Pons (tissue), 1 donor: ENCODE measurements at regions not wholly inside any gene's neighbourhood (a gene's known extent, or its start where the extent isn't known, plus 50 kb on each side); places are given as distances from the start of the nearest gene placed in this dataset.

Experiments used
- DNase-seq: peaks from one replicate; pipeline ENCODE4 v3.0.0-alpha.2; 2016; ENCODE audit warnings: low spot score

GRCh38 chr1:90494748-90495282 lies 222.3 kb downstream of the BARHL2 start:
- no peak for DNase-seq

GRCh38 chr1:90488451-90488850 lies 228.7 kb downstream of the BARHL2 start:
- DNase-seq, result no peak

- DNase-seq, result no peak
Observed at GRCh38 chr1:90486996-90487395, 230.1 kb downstream of the BARHL2 start.

GRCh38 chr1:90486134-90486824 lies 230.8 kb downstream of the BARHL2 start:
- DNase-seq, result no peak

- no peak for DNase-seq
Observed at GRCh38 chr1:90480271-90480835, 236.7 kb downstream of the BARHL2 start.

GRCh38 chr1:90476994-90477393 lies 240.1 kb downstream of the BARHL2 start:
- no peak for DNase-seq

GRCh38 chr1:90476411-90476810 lies 240.7 kb downstream of the BARHL2 start:
- no peak for DNase-seq

GRCh38 chr1:90475631-90476030 lies 241.5 kb downstream of the BARHL2 start:
- peak; percentile 48 for DNase-seq

- DNase-seq, result no peak
Observed at GRCh38 chr1:90474731-90475130, 242.4 kb downstream of the BARHL2 start.

- no peak for DNase-seq
Observed at GRCh38 chr1:90474158-90474557, 242.9 kb downstream of the BARHL2 start.

- no peak for DNase-seq
Observed at GRCh38 chr1:90472775-90473174, 244.3 kb downstream of the BARHL2 start.

- no peak for DNase-seq
Observed at GRCh38 chr1:90459570-90459969, 257.5 kb downstream of the BARHL2 start.

- DNase-seq, result no peak
Observed at GRCh38 chr1:90457985-90458384, 259.1 kb downstream of the BARHL2 start.

GRCh38 chr1:90452491-90452890 lies 264.6 kb downstream of the BARHL2 start:
- no peak for DNase-seq

- no peak for DNase-seq
Observed at GRCh38 chr1:90443354-90443753, 273.7 kb downstream of the BARHL2 start.

GRCh38 chr1:90435351-90435750 lies 281.8 kb downstream of the BARHL2 start:
- no peak for DNase-seq

GRCh38 chr1:90434460-90434859 lies 282.6 kb downstream of the BARHL2 start:
- DNase-seq, result no peak

GRCh38 chr1:90417126-90417525 lies 300.0 kb downstream of the BARHL2 start:
- DNase-seq, result no peak

GRCh38 chr1:90414201-90414600 lies 302.9 kb downstream of the BARHL2 start:
- peak; percentile 19 for DNase-seq

- no peak for DNase-seq
Observed at GRCh38 chr1:90413519-90413918, 303.6 kb downstream of the BARHL2 start.

GRCh38 chr1:90412563-90412962 lies 304.5 kb downstream of the BARHL2 start:
- DNase-seq, result no peak

GRCh38 chr1:90411185-90411584 lies 305.9 kb downstream of the BARHL2 start:
- DNase-seq, result no peak

- DNase-seq, result no peak
Observed at GRCh38 chr1:90407737-90408136, 309.4 kb downstream of the BARHL2 start.

GRCh38 chr1:90405726-90406125 lies 311.4 kb downstream of the BARHL2 start:
- no peak for DNase-seq
